IPS DF 4.7 (cell line): ENCODE measurements at regions not wholly inside any gene's neighbourhood (a gene's known extent, or its start where the extent isn't known, plus 50 kb on each side); places are given as distances from the start of the nearest gene placed in this dataset.
"Not testable (repeated sequence)": the region's sequence is repeated elsewhere in the genome, so short reads cannot be mapped to it uniquely, and the experiment has no call there.

Source experiments
- DNase-seq: peaks from one replicate; pipeline ENCODE4 v3.0.0-alpha.2; 2013; ENCODE audit warnings: low spot score; ENCODE audit errors: extremely low read depth

DNA sequence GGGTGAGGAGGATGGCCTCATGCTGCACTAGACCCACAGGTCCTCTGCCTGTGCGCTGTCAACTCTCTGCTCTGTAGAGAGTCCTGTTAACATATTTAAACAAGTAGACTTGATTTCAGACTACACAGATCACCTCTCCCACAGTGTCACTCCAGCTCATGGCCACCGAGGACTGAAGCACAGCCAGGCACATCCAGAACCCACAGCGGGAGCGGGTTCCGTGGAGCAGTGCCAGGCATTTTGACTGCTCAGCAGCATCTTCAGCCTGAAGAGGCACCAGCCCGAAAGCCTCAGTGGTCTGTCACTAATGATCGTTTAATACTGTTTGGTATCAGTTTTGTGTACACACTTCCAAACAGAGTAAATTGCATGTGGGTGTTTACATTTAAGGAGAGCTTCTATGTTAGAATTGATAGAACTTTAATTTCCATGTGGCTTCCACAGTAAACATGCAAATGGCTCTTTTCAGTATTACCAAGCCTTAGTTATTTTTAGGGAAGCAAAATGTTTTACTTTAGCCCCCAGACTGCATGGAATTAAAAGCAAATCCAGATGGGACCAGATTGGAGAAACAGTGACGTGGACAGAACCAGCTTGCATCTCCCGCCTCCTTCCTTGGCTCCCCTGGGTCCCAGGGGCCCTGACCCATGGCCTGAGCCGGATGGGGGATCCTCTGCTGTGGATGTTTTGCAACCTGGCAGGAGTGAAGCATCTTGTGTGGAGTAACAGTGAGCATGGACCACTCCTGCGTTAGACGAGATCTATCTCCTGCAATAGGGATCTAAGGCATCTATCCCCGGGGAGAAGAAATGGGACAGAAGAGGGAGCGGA lies 196.7 kb upstream of the CDH4 start:
- DNase-seq = no peak

GRCh38 chr20:61056116-61056515 lies 195.9 kb upstream of the CDH4 start:
- no peak for DNase-seq

GRCh38 chr20:61056627-61057442 lies 195.2 kb upstream of the CDH4 start:
- DNase-seq = no peak

DNA sequence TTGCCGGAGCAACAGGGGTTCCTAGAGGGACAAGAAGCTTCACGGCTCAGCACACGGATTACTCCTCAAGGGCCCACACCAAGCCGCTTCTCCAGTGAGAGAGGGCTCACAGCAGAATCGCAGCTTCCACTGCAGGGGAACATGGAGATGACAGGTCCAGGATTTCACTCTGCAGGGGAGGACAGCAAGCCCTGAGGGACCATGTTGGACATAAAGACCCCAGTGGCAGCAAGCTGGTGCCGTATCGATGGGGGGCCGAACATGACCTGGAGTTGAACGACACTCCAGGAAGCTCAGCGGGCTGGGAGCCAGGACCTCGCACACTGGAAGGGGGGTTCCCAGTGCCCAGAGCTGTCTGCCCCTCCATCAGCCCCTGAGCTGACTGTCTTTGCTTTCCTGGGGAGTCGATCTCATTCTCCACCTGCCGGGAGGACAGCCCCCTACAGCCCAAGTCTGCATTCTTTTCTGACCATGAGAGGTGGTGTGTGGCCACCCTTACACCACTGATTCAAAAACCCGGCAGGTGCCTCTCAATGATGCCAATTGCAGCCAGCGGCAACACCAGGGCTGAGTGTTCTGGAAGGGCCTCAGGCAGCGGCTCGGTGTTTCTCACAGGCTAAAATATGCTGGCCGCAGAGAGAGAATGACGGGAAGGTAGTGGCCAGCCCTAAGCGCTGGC lies 194.5 kb upstream of the CDH4 start:
- no peak for DNase-seq

DNA sequence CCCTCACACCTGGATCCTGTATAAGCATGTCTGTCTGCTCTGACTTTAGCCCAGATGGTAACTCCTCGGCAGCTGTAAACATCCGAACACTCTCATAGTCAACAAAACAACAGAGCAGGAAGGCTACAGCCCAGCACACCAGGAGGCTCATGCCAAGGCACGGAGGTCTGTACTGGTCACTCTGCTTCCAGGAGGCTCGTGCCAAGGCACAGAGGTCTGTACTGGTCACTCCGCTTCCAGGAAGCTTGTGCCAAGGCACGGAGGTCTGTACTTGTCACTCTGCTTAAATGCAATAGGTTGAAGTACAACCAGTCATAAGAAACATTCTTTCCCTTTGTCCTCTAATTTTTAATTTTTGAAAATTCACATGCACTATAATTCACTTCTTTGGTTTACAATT lies 190.1 kb upstream of the CDH4 start:
- DNase-seq = no peak

DNA sequence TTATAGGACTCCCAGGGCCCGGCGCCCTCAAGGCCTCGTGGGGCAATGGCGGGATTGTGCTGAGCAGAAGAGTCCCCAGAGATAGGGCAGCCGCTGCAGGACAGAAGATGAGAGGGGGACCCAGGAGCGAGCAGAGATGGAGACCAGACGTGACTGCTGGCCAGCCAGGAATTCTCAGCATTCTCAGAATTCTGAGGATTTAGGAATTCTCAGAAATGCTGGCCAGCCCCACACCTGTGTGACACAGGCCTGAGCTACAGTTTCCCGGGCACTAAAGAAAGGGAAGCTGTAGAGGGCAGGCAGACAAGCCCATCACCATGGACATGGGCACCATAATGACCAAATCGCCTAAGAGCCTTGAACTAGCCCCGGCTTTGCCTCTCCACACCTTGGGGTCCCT lies 186.2 kb upstream of the CDH4 start:
- DNase-seq = no peak

DNA sequence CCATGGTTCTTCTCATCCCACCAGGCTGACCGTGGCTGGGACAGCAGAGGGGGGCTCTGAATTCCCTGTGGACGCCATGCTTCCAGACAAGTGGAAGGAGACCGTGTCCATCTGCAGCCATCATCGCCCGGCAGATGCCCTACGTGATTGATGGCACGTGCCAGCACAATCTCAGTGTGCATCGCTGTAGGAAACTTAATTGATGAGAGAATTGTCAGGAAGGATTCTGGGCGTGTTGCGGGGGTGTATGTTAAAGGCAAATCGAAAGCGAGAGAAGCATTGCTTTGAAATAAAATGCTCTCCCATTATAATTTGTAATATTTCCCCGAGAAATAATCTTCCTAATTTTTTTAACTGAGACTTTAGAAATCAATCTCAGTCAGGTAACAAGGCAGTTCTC lies 185.5 kb upstream of the CDH4 start:
- no peak for DNase-seq

- no peak for DNase-seq
Measured at GRCh38 chr20:61067221-61067620, 184.8 kb upstream of the CDH4 start.

- DNase-seq = no peak
Measured at GRCh38 chr20:61072398-61072797, 179.7 kb upstream of the CDH4 start.

DNA sequence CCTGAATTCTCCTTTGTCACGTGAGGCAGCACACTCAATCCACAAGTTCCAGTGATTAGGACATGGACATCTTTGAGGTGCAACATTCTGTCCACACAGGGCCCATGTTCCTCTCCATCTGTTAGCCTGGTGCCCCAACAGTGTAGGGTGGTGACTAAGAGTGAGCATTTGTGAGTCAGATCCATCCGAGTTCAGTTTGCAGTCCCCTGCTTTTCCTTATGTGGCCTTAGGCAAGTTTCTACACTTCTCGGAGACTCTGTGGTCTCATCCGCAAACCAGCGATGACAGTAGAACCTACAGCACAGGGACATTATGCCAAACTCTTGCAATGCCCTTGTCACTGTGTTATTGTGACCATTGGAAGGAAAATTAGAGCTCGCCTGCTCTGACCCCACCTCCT lies 178.7 kb upstream of the CDH4 start:
- no peak for DNase-seq

GRCh38 chr20:61082720-61083119 lies 169.3 kb upstream of the CDH4 start:
- DNase-seq = no peak

DNA sequence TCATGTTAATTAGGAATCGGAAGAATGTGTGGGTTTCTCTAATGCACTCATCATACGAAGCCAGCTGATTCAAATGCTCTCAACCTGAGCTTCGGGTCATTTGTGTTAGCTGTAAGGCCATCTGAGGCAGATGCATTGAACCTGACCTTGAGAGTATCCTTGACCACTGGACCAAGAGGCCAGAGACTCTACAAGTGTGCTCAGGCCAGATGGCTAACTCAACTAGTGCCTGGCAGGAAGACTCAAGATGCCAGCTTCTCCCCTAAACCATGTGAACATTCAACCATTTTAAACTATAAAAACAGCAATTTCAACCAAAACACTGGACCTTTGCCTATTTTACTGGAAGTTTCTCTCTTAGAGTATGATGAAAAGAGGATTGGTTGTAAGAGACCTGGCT lies 168.6 kb upstream of the CDH4 start:
- no peak for DNase-seq

DNA sequence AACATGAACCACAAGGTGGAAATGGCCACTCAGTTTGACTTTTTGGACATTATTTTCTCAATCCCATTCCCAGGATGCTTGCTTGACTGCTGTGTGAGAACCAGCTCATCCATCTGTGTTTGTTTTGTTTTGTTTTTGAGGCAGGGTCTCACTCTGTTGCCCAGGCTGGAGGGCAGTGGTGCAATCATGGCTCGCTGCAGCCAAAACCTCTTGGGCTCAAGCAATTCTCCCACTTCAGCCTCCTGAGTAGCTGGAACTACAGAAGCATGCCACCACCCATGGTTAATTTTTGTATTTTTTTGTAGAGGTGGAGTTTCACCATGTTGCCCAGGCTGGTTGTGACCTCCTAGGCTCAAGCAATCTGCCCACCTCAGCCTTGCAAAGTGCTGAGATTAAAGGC lies 166.0 kb upstream of the CDH4 start:
- no peak for DNase-seq

GRCh38 chr20:61090541-61090940 lies 161.5 kb upstream of the CDH4 start:
- DNase-seq = no peak

DNA sequence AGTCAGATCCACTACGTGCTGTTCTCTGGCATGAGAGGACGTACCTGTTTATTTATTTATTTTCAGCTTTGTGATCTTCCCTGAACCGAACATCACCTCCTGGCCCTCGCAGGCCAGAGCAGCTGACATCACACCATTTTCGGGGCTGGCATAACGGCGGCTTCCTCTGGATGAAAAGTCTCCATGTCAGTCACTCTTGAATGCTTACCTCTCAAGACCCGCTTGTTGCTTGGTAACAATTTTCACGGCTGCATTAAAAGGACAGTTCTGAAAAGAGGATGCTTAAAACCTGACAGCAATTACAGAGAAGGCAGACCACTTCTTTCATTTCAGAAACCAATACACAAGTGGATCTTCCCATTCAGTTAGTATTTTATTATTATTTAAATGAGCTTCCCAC lies 159.8 kb upstream of the CDH4 start:
- no peak for DNase-seq

DNA sequence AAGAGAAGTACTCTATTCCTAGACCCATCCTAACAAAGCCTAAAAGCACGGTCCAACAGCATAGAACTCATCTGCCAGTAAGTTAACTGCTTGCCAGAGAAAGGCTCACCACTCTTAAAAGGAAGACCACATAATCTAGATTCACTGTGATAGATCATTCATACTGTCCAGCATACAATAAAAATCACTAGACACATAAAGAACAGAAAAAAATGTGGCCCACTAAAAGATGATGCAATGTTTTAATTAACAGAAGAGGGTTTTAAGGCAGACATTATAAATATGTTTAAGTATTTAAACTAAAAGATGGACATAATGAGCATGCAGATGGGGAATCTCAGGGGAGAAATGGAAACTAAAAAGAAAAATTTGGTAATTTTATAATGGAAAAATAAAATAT lies 157.5 kb upstream of the CDH4 start:
- DNase-seq = no peak

GRCh38 chr20:61096463-61096862 lies 155.6 kb upstream of the CDH4 start:
- no peak for DNase-seq

DNA sequence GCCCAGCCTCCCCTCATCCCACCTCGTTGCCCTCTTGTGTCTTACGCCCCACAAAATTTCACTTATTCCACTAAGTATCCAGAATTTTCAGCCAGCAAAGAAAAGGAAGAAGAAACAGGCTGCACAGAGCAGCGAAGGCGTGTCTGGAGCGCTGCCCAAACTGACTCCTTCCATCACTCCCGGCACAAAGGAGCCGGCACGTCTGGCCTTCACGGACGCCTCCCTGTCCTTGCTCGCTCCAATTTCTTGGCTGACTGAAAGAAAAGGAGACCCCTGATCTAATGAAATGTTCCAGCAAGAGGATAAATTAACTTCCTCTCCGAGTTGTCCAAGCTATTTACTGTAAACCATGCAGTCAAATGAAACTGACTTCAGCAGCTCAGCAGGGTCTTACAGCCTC lies 152.3 kb upstream of the CDH4 start:
- DNase-seq = no peak

- DNase-seq = no peak
Measured at GRCh38 chr20:61100489-61100888, 151.6 kb upstream of the CDH4 start.

DNA sequence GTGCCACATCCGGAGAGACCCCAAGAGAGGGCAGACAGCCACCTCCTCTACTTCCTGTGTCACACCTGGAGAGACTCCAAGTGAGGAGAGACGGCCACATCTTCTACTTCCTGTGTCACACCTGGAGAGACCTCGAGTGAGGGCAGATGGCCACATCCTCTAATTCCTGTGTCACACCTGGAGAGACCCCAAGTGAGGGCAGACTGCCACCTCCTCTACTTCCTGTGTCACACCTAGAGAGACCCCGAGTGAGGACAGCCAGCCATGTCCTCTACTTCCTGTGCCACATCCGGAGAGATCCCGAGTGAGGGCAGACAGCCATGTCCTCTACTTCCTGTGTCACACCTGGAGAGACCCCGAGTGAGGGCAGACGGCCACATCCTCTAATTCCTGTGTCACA lies 150.7 kb upstream of the CDH4 start:
- not testable (repeated sequence) for DNase-seq

GRCh38 chr20:61104232-61104631 lies 147.8 kb upstream of the CDH4 start:
- no peak for DNase-seq

GRCh38 chr20:61105395-61105794 lies 146.7 kb upstream of the CDH4 start:
- DNase-seq = no peak
